LNCAP (cell line): ENCODE measurements at regions not wholly inside any gene's neighbourhood (a gene's known extent, or its start where the extent isn't known, plus 50 kb on each side); places are given as distances from the start of the nearest gene placed in this dataset.
A peak's percentile ranks its signal among the peaks of the same experiment; 100 is the strongest.

Experiments
- TF ChIP-seq, protein P1 (sequence below): fragments of 450-650 bp; IDR thresholded peaks from 2 replicates; pipeline ENCODE4 v1.5.1; 2017; ENCODE audit warnings: mild to moderate bottlenecking

DNA sequence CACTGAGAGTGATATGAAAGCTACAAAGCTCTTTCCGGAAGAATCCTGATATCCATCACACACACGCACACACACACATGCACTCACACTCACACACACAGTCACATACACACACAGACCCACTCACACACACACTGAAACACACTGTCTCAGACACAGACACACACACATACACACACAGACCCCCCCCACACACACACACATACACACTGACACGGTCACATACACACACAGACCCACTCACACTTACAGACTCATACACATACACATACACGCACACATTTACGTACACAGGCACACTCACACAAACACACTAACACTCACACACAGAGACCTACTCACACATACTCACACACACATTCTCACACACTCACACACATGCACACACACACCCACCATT lies 58.6 kb downstream of the LIG4 start:
- TF ChIP-seq, protein P1, sequence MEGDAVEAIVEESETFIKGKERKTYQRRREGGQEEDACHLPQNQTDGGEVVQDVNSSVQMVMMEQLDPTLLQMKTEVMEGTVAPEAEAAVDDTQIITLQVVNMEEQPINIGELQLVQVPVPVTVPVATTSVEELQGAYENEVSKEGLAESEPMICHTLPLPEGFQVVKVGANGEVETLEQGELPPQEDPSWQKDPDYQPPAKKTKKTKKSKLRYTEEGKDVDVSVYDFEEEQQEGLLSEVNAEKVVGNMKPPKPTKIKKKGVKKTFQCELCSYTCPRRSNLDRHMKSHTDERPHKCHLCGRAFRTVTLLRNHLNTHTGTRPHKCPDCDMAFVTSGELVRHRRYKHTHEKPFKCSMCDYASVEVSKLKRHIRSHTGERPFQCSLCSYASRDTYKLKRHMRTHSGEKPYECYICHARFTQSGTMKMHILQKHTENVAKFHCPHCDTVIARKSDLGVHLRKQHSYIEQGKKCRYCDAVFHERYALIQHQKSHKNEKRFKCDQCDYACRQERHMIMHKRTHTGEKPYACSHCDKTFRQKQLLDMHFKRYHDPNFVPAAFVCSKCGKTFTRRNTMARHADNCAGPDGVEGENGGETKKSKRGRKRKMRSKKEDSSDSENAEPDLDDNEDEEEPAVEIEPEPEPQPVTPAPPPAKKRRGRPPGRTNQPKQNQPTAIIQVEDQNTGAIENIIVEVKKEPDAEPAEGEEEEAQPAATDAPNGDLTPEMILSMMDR = no peak

DNA sequence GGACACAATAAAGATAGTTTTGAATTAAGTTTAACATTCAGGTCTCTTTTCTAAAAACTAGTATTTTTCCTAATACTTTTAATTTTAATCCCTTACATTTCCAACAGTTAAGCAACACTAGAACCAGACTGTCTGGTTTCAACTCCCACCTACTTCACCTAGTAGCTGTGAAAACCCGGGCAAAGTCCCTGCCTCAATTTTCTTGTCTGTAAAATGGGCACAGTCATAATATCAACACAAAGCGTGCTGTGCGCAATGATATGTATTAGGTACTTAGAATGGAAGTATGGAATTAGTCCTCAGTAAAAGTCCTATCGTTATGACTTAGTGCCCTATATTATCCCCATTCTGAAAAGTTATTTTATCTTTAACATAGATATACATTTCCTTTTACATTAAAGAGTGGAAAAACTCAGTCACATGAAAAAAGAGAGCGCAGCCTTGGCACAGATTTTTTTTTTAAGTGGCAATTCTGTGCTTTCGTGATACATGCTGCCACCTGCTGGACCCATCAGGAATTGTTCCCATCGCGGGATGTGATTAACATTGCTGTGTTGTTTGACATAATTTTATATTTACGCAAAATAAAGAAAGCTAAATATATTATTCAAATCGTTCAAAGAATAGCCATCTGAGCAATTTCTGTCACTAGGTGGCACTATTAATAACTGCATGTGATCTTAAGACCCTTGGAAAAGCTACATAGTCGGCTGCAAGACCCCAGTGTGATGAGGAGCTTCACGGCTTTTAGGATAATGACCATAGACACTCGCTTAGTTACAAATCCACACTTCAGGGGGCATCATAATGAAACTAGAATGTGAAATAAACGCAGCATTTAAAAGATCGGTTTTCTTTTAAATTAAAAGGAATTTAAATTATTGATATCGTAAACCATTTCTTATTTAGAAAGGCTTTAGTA lies 59.9 kb downstream of the LIG4 start:
- TF ChIP-seq, protein P1 = peak; percentile 83

DNA sequence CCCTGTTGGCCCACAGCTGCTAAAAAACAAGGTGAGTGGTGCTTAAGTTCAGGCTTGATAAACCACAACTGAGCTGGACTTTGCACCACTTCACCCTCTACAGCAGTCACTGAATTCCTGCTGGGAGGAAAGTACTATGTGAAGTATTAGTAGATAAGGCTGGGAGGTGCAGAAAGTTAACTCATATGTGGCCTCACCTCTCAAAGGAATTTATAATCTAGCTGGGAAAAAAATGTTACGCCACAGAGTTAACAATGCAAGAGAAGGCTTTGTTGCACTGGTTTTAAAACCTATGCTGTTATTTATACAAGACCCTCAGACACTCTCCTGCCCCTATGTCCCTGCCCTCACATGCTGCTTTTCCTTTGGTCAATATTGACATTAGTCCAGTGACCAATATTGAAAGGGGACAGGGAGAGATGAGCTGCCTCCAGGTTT lies 60.9 kb downstream of the LIG4 start:
- TF ChIP-seq, protein P1 = no peak

DNA sequence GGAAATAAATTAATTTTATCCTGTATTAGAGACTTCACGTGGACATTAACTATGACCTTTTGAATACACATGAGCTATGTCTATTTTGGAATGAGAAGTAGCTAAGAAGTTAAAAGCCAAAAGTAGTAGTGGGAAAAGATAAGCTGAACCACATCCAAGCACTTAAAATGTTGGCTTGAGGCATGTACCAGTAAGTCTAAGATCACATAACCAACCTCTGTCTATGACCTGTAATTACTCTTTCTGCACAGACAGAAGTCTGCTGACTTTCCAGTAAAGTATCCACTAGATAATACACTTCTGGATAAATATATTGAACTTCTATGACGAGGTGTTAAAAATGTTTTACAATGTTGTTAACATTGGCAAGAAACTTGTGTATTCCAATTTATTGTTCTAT lies 68.7 kb downstream of the LIG4 start:
- TF ChIP-seq, protein P1 = no peak

DNA sequence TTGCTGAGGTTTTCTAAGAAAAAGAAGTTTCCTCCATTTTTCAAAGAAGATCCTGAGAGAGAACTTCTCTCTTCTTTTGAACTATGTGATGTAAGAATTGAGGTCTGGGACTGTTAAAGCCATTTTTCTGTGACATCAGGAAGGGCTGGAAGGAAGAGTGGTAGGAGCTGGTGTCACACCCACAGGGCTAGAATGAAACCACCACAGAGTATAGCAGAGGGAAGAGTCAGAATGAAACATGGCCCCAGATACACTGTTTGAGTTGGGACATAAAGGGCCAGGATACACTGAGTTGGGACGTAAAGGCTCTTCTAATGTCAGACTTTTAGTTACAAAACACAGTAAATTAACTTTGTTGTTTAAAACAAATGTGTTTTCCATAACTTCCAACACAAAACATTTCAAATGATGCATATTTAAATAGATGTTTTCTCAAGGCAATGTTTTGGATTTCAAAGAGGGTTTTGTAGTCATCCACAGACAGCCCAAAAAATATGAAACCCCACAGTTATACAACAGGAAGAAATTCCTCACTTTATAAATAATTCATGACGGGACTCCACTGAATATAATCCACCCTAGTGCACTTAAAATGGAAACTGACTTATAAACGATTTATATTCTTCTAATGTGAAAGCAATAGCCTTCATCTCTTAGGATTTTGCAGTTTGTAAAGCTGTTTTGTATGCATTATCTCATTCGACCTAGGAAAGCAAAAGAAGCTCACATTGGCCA lies 72.5 kb downstream of the LIG4 start:
- TF ChIP-seq, protein P1 = no peak

DNA sequence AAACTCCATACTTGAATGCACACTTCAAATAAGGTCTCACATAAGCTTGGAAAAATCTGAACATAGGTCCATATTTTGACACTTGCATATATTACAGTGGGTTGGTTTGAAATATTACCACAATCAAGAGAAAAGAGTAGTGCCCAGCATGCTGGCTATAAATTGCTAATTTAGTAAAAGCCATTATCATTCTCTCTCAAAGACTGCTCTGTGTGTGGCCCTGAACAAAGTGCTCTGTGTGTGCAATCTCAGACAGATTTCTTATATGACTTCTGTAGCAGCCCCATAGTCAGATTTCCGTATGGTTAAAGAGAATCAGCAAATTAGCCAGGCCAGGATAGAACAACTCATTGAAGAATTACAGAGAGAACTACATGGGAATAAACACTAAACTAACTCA lies 78.2 kb downstream of the LIG4 start:
- TF ChIP-seq, protein P1 = no peak

DNA sequence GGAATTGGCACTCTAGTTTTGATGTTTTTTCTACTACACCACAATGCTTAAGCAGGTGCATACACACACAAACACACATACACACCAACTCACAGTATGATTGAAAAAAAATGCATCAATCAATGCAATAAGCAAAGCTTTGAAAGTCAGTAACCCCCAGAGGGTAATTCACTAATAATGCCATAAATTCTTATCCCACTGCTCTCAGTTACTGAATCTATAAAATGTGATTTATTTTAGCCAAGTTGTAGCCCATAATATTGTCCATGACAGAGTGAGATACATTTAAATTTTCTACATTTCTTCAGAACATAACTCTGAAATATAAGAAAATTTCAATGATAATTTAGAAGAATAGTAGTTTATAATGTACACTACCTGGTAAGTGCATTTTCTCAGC lies 87.9 kb downstream of the LIG4 start:
- TF ChIP-seq, protein P1 = no peak
